Esophagus mucosa (tissue), 1 donor: ENCODE measurements at regions not wholly inside any gene's neighbourhood (a gene's known extent, or its start where the extent isn't known, plus 50 kb on each side); places are given as distances from the start of the nearest gene placed in this dataset.

ENCODE experiments used
- ATAC-seq: fragments of 200-7000 bp; cut with Tn5 transposase; one replicate; pipeline ENCODE4 v1.9.1; 2020
- donor health status: DM: yes; HTN: yes; CAD: no.

- ATAC-seq = no peak
Observed at GRCh38 chr5:88144219-88145001, 124.2 kb downstream of the TMEM161B start.

- ATAC-seq = no peak
Observed at GRCh38 chr5:88143693-88144218, 124.9 kb downstream of the TMEM161B start.

GRCh38 chr5:88142886-88143692, 125.6 kb downstream of the TMEM161B start:
- no peak for ATAC-seq

GRCh38 chr5:88142636-88142885, 126.1 kb downstream of the TMEM161B start:
- no peak for ATAC-seq

GRCh38 chr5:88140856-88141752, 127.5 kb downstream of the TMEM161B start:
- peak; percentile 98 for ATAC-seq

- ATAC-seq = no peak
Observed at GRCh38 chr5:88140396-88140855, 128.2 kb downstream of the TMEM161B start.

GRCh38 chr5:88130211-88130815, 138.3 kb downstream of the TMEM161B start:
- ATAC-seq = no peak

- no peak for ATAC-seq
Observed at GRCh38 chr5:88128813-88129212, 139.8 kb downstream of the TMEM161B start.

- ATAC-seq = no peak
Observed at GRCh38 chr5:88119535-88120125, 149.0 kb downstream of the TMEM161B start.

GRCh38 chr5:88118179-88118578, 150.5 kb downstream of the TMEM161B start:
- ATAC-seq = no peak

GRCh38 chr5:88117546-88117945, 151.1 kb downstream of the TMEM161B start:
- ATAC-seq = no peak

- ATAC-seq = no peak
Observed at GRCh38 chr5:88116396-88116795, 152.2 kb downstream of the TMEM161B start.

GRCh38 chr5:88115211-88115610, 153.4 kb downstream of the TMEM161B start:
- no peak for ATAC-seq

GRCh38 chr5:88113429-88113828, 155.2 kb downstream of the TMEM161B start:
- no peak for ATAC-seq

- no peak for ATAC-seq
Observed at GRCh38 chr5:88109818-88110217, 158.8 kb downstream of the TMEM161B start.

- no peak for ATAC-seq
Observed at GRCh38 chr5:88108490-88109279, 160.0 kb downstream of the TMEM161B start.

GRCh38 chr5:88094906-88095496, 173.6 kb downstream of the TMEM161B start:
- ATAC-seq = no peak

- ATAC-seq = no peak
Observed at GRCh38 chr5:88094403-88094802, 174.2 kb downstream of the TMEM161B start.

- no peak for ATAC-seq
Observed at GRCh38 chr5:88093765-88094164, 174.9 kb downstream of the TMEM161B start.

GRCh38 chr5:88092958-88093605, 175.6 kb downstream of the TMEM161B start:
- ATAC-seq = no peak
